ENCODE measurements at regions not wholly inside any gene's neighbourhood (a gene's known extent, or its start where the extent isn't known, plus 50 kb on each side); places are given as distances from the start of the nearest gene placed in this dataset.

DNA sequence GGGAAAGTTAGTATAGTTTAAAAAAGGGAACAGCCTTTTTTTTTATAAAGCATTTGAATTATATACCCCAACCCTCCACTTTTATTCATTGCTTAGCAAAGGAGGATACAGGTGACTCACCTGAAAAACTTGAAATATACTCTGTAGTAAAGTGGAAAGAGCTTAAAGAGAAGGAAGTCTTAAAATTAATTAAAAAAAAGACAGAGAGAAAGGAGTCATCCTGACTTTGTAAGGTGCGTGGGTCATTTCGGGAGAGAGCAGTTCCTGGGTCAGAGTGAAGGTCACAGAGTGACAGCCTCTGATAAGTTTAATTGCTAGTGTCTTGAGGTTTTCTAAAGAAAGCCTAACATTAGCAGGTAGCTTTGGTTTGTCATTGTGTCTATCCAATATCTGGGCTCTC lies 310.3 kb downstream of the KLF5 start:
- Mint-ChIP-seq H3K27ac (no peak overlapping the region), H3K9me3 (no peaks in the 10 kb centered on the region), H3K4me3 (no peak overlapping the region), H3K36me3 (ENCODE audit: low read depth) (no peaks in the 10 kb centered on the region), H3K27me3 (ENCODE audit: low read depth) (no peaks in the 10 kb centered on the region), H3K4me1 (peaks cover 8% of the 10 kb centered on the region)
- TF ChIP-seq, protein P1, sequence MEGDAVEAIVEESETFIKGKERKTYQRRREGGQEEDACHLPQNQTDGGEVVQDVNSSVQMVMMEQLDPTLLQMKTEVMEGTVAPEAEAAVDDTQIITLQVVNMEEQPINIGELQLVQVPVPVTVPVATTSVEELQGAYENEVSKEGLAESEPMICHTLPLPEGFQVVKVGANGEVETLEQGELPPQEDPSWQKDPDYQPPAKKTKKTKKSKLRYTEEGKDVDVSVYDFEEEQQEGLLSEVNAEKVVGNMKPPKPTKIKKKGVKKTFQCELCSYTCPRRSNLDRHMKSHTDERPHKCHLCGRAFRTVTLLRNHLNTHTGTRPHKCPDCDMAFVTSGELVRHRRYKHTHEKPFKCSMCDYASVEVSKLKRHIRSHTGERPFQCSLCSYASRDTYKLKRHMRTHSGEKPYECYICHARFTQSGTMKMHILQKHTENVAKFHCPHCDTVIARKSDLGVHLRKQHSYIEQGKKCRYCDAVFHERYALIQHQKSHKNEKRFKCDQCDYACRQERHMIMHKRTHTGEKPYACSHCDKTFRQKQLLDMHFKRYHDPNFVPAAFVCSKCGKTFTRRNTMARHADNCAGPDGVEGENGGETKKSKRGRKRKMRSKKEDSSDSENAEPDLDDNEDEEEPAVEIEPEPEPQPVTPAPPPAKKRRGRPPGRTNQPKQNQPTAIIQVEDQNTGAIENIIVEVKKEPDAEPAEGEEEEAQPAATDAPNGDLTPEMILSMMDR (IDR thresholded peaks at IDR 0.05; ENCODE audit: unreplicated experiment in 3 of 3): no peak

DNA sequence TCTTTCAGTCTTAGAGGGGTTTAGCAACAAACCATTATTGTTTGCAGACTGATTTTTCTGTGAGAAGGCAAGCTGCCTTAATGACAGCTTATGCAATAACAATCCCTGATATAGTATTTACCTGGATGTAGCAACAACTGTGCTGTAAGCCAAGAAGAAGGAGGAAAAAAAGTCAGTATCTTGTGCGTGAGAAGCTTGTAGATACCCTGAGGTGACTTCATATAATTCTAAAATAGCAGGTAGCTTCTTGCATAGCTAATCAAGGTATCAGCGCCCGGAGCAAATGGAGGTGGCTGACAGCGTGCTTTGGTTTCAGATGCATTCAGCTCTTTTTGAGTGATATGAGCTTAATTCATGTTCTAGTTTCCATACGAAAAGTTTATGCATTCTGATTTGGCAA lies 309.8 kb downstream of the KLF5 start:
- TF ChIP-seq, protein P1 (IDR thresholded peaks at IDR 0.05; ENCODE audit: unreplicated experiment in 3 of 3): no peak
- Mint-ChIP-seq H3K4me1 (peaks cover 8% of the 10 kb centered on the region), H3K4me3 (no peak overlapping the region), H3K27ac (no peak overlapping the region), H3K9me3 (no peaks in the 10 kb centered on the region), H3K27me3 (ENCODE audit: low read depth) (no peaks in the 10 kb centered on the region), H3K36me3 (ENCODE audit: low read depth) (no peaks in the 10 kb centered on the region)

DNA sequence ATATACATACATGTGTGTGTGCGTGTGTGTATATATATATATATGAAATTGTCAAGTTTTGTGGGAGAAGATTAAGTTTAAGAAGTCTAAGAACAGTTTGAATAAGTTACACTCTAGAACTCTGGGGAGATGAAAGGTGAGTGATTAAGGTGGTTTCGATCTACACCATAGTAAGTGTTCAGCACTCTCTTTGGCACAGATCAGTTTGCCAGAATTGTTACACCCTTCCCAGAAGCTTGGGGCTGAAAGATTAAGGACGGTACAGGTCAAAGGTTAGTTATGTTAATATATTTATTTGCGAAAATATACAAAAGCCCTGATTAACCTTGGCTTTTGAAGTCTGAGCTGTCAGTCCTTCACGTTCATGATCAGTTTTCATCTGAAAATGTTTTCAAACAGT lies 309.1 kb downstream of the KLF5 start:
- no peaks in the 10 kb centered on the region for H3K9me3 Mint-ChIP-seq
- H3K27me3 Mint-ChIP-seq (ENCODE audit: low read depth): no peaks in the 10 kb centered on the region
- H3K4me3 Mint-ChIP-seq: no peak overlapping the region
- TF ChIP-seq, protein P1 (IDR thresholded peaks at IDR 0.05; ENCODE audit: unreplicated experiment in 3 of 3): no peak
- peaks cover 8% of the 10 kb centered on the region for H3K4me1 Mint-ChIP-seq
- no peak overlapping the region for H3K27ac Mint-ChIP-seq
- no peaks in the 10 kb centered on the region for H3K36me3 Mint-ChIP-seq (ENCODE audit: low read depth)

DNA sequence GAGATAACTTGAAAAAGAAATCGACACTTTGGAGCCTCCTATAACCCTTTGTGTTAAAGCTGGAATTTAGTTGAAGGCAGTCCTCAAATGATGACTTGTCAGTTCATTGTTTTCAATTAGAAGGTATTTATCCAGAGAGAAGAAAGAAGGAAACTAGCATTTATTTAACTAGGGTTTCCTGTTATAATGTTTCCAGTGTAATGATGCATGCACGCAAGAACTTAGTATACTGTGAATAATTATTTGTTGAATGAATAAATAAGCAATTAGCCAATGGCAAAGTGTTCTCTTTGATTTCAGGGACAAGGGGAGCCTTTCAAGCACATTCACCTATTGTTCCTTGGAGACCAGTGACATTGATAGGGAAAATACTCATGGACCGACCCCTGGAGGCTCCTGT lies 307.4 kb downstream of the KLF5 start:
- Mint-ChIP-seq H3K4me3 (no peak overlapping the region), H3K36me3 (ENCODE audit: low read depth) (no peaks in the 10 kb centered on the region), H3K4me1 (peaks cover 8% of the 10 kb centered on the region)

DNA sequence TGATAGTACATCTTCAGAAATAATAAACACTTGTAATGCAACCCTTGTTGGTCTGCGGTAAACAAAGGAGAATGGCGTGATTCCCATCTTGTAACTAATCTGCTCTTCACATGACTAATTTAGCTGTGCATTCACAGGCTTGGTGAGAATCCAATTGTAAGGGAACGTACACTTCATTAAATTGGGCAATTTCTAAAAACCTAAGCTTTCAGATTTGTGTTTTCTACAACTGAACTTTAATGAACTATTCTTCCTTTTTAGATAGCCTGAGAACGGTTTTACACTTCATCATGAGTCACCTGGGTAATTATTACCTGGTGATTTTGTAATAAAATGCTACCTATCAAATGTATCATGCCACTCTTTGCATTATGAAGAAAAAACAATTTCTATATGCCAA lies 306.9 kb downstream of the KLF5 start:
- Mint-ChIP-seq H3K9me3 (no peaks in the 10 kb centered on the region), H3K27me3 (ENCODE audit: low read depth) (no peaks in the 10 kb centered on the region), H3K36me3 (ENCODE audit: low read depth) (no peaks in the 10 kb centered on the region), H3K4me1 (peaks cover 8% of the 10 kb centered on the region), H3K4me3 (no peak overlapping the region), H3K27ac (no peak overlapping the region)
- TF ChIP-seq, protein P1 (IDR thresholded peaks at IDR 0.05; ENCODE audit: unreplicated experiment in 3 of 3): no peak

More for the DNA sequence above, 307.4 kb downstream of the KLF5 start:
- TF ChIP-seq, protein P1 (IDR thresholded peaks at IDR 0.05; ENCODE audit: unreplicated experiment in 3 of 3): no peak
- Mint-ChIP-seq H3K27ac (no peak overlapping the region), H3K9me3 (no peaks in the 10 kb centered on the region), H3K27me3 (ENCODE audit: low read depth) (no peaks in the 10 kb centered on the region)

DNA sequence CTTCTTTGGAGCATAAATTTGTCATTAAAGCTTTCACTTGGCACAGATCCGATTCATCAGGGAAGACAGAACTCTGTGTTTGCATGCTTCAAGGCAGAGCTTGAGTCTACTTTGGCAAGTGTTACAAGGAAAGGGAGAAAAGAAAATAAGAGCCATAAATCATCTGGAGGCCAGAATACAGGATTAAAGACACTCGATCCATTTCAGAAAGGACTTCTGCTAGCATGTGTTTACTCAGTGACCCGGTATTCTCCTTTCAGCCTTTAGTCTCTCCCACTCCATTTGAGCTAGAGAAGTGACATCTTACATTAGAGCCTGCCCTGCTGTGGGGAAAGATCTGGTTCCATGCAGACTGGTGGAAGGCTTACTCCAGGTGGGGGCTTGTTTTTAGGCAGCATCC lies 306.4 kb downstream of the KLF5 start:
- H3K4me3 Mint-ChIP-seq: no peak overlapping the region
- TF ChIP-seq, protein P1 (IDR thresholded peaks at IDR 0.05; ENCODE audit: unreplicated experiment in 3 of 3): no peak
- H3K36me3 Mint-ChIP-seq (ENCODE audit: low read depth): no peaks in the 10 kb centered on the region
- H3K27ac Mint-ChIP-seq: no peak overlapping the region
- peaks cover 8% of the 10 kb centered on the region for H3K4me1 Mint-ChIP-seq
- H3K27me3 Mint-ChIP-seq (ENCODE audit: low read depth): no peaks in the 10 kb centered on the region
- H3K9me3 Mint-ChIP-seq: no peaks in the 10 kb centered on the region

Measured in nephron (organoid).